HG02571 (cell line): ENCODE measurements at regions not wholly inside any gene's neighbourhood (a gene's known extent, or its start where the extent isn't known, plus 50 kb on each side); places are given as distances from the start of the nearest gene placed in this dataset.

ENCODE experiments used
- ATAC-seq: cut with Tn5 transposase; IDR thresholded peaks from one replicate; pipeline ENCODE4 v1.9.1; 2021; ENCODE audit warnings: mild to moderate bottlenecking, moderate library complexity; ENCODE audit not compliant: unreplicated experiment

DNA sequence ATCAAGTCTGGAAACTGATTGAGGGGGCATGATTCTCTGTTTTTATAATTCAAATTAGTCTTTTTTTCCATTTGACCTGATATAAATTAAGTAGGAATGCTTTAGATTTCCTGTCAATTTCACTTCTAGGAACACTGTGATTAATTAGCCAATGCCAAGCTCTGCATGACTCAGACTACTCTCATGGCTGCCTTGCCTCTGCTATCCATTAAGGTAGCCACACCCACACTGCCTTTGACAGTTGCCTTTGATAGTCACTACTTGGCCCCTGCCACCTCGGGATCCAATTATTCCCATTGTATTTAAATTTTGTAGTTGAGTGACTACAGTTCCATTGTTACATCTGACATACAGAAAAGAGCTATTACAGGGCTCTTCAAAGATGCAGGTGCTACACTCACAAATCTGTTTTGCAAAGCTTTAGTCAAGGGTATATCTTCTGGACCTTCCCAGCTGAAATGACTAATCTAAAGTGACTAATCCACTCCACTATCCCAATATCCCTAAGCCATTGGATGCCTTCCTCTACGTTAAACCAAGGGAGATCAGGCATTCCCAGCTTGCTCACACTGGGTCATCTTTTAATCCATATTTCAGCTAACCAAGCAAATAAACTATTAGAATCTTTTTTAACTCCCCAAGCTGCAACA, 1193.1 kb upstream of the MIR17HG start:
- no peak for ATAC-seq

GRCh38 chr13:90156390-90156789, 1191.1 kb upstream of the MIR17HG start:
- no peak for ATAC-seq

- ATAC-seq: no peak
Observed at GRCh38 chr13:90168953-90169352, 1178.5 kb upstream of the MIR17HG start.

- ATAC-seq: no peak
Observed at GRCh38 chr13:90170208-90170607, 1177.3 kb upstream of the MIR17HG start.

- no peak for ATAC-seq
Observed at GRCh38 chr13:90171649-90172048, 1175.8 kb upstream of the MIR17HG start.

DNA sequence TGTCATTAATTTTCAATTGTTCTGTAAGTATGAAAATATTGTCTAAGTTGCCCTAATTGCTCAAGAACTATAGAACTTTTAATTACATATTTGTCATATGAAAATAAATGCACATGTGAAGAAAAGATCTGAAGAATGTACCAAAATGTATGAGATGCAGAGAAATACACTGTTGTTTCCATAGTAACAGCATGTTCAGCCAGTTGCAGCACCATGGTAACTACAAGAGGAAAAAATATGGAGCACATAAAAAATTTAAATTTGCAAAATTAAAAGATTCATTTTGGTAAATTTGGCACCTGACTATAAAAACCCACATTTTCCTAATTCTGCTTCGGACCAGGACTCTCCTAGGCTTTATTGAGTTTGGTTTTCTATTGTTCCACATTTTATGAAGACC, 1170.0 kb upstream of the MIR17HG start:
- no peak for ATAC-seq

- ATAC-seq: no peak
Observed at GRCh38 chr13:90184355-90184754, 1163.1 kb upstream of the MIR17HG start.

DNA sequence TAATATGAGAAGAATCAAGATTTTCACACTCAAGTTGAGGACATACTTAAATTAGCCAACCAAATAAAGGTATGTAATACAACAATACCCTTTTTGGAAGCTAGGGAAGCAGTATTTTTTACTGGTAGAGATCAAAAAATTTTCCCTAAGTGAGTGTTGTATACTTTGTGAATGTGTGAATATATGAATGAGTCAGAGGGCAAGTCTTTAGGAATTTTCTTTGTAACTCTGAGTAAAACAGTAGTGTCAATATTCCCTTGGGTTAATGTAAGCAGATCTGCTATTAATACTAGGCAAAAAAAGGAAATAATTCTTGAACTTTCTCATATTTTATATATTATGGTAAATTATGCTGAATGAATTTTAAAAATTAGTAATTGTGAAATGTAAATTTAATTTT, 1161.8 kb upstream of the MIR17HG start:
- ATAC-seq: no peak

DNA sequence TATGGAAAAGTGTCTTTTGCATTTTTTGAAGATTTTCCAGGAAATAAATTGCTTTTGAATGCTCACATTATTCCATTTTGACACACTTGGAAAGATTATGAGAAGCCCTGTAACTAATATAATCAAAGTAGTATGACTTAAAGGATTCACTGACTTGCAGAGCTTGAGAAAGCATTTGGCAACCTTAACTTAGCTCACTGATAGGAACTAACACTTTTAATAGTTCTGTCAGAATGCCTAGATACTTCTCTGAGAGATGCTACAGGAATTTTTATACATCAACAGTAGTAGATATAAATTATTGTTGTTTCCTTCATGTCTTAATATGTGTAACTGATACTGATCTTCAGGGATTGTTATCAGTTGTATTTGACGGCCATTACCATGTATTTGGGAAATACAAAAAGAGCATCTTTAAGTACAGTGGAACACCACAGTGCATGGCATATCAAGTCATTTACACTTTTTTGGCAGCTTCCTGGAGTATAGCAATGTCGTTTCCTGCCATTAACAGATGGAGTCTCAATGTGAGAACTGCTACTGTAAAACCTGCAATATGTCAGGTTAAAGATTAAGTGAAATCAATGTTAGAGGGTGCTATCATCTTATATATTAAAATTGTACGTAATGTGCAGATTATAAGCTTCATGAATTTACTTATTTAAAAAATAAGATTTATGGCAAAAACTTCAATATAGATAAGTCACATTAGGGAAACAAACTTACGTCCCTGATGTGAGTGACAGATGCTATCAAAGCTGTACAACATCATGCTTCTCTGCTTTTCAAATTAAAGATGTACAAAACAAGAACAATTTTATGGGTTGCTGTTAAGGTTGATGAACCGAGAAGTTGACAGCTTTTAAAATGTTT, 1159.8 kb upstream of the MIR17HG start:
- no peak for ATAC-seq

- no peak for ATAC-seq
Observed at GRCh38 chr13:90188351-90188636, 1159.2 kb upstream of the MIR17HG start.

DNA sequence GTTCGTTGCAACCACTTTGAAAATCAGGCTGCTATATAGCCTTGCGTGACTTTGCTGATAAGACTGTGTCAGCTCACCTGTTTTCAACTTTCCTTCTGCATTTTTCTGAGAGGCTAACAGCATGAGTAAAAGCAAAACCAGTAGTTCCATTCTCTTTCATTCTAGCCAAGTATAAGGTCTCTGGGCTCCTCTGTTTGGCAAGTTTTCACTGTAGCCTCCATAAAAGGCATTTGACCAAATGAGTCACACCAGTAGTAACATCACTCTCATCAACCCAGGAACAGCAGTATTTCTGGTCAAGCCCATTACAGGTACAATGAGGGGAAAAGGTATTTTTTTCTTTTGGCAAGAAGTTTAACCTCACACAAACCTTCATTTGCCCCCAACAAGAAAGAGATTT, 1149.8 kb upstream of the MIR17HG start:
- no peak for ATAC-seq

GRCh38 chr13:90201202-90201601, 1146.3 kb upstream of the MIR17HG start:
- ATAC-seq: no peak

DNA sequence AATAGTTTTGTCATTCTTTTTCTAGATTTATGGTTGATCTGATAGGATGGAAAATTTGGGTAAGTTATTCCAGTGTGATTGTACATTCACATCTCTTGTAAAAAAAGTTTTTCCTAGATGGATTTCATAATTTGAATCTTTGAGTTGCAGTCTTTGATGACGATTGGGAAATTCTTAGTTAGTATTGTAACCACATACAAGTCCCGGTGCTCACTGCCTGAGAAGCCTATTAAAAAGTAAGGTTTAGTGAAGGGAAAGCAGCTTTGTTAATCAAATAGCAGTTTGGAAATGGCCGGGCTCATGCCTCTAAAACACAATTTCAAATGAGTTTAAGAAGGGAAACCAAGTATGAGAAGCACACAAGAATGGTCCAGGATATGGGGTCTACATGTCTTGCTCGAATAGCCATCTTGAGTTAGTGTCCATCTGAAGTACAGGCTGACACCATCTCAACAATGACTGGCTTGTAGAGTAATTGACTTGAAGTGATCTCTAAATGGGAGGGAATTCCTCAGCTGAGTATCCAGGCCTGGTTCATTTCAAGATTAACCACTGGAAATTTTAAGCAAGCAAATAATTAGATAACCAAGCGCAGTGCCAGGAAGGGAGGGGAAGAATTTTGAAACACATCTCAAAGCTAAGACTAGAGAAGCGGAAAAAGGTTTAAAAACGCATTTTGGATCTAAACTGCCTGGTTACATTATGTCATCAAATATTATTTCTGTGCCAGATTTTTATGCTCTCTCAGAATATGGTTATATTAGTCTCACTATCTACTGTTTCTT, 1145.6 kb upstream of the MIR17HG start:
- ATAC-seq: no peak

DNA sequence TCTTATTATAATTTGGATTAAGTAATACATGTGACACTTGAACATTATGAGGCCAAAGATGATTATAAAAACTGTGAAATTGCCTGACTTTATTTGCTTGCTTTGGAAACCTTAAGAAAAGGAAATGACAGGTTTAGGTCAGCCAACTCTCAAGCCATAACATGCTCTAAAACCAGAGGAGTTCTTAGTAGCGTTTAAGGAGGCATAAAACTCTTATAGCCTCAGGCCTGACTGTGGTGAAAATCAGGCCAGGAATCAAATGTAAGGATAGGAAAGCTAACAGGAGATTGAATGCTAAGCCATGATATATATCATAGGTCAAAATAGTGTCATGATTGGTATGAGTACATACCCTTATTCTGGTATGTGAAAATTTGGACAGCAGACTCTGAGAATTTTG, 1142.4 kb upstream of the MIR17HG start:
- ATAC-seq: no peak

GRCh38 chr13:90205911-90206310, 1141.6 kb upstream of the MIR17HG start:
- ATAC-seq: no peak

DNA sequence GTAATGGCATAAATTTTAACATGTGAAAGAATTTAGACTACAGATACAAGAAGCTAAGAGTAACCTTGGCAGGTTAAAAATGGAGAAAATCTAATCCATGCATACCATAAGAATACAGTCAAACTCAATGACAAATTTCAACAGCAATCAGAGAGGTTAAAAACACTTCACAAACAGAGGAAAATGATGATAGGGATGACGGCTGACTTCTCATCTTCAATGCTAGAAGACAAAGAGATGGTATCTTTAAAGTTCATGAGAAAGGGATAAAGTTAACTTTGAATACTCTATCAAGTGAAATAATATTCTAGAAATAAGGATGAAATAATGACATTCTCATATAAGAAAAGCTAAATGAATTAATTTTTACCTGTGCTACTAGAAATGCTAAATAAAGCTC, 1130.2 kb upstream of the MIR17HG start:
- no peak for ATAC-seq

- ATAC-seq: no peak
Observed at GRCh38 chr13:90222758-90223157, 1124.7 kb upstream of the MIR17HG start.

DNA sequence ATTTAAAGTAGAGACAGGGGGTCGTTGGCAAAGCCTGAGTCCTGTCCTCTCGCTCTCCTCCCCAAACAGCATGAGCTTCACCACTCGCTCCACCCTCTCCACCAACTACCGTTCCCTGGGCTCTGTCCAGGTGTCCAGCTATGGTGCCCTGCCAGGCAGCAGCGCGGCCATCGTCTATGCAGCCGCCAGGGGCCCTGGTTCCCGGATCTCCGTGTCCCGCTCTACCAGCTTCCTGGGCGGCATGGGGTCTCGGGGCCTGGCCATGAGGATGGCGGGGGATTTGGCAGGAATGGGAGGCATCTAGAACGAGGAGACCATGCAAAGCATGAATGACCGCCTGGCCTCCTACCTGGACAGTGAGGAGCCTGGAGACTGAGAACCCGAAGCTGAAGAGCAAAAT, 1117.2 kb upstream of the MIR17HG start:
- no peak for ATAC-seq

DNA sequence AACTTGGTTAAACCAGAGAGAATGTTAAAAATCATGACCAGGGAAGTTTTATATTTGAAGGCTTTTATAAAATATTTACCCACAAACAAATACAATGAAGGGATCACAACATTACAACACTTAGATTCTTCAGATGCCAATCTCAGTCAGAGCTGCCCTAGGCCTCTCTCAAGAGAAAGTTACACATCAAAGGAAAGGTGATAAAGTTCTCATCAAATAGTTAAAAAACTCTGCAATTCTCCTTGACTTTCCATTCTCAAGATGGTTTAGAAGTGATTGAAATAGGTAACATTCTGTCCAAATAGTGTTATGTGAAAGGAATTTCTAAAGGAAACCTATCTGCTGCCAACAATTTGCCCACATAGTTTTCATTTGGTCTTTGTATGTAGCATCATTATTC, 1115.2 kb upstream of the MIR17HG start:
- no peak for ATAC-seq

DNA sequence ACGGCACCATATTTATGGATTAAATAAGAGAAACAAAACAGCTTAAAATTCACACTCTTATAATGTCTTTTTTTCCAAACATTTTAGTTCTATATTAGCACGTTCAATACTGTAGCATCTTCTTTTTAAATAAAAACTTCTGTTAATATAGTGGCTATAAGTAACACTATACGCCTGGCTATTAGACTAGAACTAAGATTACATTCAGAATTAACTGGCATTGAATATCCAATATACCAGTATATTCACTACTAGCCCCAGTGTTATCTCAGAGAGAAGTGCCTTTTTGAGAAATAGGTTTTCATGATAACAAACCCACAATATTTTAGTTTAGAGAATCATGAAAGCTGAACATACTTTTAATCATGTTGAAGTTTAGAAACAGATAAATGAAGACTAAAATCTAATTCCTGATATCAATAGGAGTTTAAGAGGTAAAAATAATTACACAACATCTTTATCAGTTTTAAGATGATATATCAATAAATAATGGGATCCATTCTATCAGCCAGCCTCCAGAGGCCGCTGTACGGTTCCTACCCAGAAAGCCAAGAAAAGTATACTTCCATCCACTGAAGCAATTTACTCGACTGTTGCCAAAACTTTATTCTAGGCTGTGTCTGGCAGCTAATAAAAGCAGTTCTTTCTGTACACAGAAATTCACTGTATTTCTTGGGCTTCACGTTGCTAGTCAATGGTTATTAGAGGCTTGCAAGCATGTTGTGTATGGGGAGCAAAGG, 1113.4 kb upstream of the MIR17HG start:
- no peak for ATAC-seq

DNA sequence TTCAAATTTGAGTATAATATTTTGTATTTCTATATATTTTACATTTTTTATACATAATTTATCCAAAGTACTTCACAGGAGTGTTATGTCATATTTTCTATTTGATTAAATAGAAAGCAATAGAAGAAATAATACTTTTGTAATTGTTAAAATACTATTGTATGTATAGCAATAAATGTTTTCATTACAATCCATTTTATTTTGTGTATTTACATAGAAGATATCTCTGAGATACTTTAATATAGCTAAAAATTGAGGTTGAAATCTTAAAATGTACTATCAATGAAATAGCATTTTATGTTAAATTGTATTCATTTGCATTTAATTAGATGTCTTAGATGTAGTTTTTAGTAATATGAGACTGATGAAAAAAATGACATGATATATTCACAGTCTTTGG, 1109.6 kb upstream of the MIR17HG start:
- no peak for ATAC-seq
